NCI-H345 treated with DMSO at 0.1 percent for 48 hours (cell line): ENCODE measurements at regions not wholly inside any gene's neighbourhood (a gene's known extent, or its start where the extent isn't known, plus 50 kb on each side); places are given as distances from the start of the nearest gene placed in this dataset.
"Not testable (repeated sequence)": the region's sequence is repeated elsewhere in the genome, so short reads cannot be mapped to it uniquely, and the experiment has no call there.

Source experiments
- DNase-seq: peaks from one replicate; lab custom pipeline; 2025; ENCODE audit not compliant: unreplicated experiment; lab: John Stamatoyannopoulos, UW

DNA sequence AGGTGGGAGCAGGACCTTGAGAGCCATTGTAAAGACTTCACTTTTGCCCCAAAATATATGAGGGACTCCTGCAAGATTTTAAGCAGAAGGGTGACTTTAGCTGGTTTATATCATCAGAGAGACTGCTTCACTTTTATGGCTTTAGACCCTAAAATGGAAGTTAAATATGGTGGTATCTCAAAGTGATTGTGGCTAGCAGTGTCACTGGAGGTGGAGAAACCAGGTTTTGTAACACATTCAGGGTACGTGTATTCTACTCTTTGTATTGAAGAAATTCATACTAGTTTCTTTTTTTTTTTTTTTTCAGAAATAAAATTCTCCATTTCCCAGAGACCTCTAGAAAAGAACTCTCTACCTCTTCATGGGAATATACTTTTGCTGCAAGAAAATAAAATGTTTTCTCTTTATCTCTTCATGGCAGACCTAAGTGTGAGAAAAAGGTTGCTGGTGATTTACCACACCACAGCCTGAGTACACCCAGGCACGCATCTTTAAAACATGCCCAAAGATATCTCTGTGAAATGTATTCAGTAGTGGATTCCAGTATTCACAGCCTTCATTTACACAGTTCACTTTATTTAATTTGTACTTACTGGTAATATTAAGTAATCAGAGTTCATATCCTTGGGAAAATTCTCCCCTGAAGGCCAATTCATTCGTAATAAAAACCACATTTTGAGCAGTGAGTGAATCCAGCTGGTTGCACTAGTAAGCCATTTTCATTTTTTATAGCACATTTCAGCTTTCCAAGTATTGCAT lies 74.3 kb upstream of the GUCY1A1 start:
- DNase-seq, result no peak

DNA sequence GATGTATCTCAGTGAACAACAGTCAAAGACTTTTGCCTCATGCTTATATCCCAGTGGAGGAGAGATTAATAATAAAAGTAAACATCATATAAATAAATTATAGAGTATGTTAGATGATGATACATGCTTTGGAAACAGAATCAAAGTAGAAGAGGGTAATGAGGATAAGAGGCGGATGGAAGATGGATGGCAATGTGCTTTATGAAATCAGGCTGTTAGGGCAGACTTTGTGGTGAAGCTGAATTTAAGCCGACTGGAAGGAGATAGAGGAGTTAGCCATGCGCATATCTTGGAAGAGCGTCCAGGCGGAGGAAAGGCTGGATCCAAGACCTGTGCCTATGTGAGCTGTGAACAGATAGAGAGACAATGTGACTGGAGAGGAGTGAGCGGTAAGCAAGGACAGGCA lies 74.9 kb upstream of the GUCY1A1 start:
- no peak for DNase-seq

DNA sequence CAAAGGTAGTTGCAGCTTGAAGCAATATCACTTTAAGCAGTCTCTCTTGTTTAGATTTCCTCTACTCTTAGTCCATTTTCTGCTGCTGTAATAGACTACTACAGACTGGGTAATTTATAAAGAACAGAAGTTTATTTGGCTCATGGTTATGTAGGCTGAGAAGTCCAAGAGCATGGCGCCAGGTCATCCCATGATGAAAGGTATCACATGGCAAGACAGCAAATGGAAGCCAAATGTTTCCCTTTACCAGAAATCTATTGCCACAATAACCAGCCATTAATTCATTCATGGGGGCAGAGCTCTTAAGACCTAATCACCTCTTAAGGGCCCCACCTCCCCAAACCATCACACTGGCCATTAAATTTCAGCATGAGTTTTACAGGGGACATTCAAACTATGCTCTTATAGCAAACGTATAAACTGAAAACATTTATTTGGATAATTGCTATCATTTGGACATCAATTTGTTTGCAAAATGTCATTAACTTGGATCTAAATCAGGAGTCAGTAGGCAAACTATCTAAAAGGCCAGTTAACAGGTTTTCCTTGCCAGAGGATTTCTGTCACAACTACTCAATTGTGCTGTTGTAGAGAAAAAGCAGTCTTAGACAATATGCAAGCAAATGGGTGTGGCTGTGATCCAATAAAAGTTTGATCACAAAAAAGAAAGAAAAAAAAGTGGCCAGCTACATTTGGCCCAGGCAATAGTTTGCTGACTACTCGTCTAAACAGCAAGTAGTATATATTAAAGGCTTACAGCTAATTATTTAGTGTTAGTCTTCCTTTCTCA lies 75.7 kb upstream of the GUCY1A1 start:
- no peak for DNase-seq

DNA sequence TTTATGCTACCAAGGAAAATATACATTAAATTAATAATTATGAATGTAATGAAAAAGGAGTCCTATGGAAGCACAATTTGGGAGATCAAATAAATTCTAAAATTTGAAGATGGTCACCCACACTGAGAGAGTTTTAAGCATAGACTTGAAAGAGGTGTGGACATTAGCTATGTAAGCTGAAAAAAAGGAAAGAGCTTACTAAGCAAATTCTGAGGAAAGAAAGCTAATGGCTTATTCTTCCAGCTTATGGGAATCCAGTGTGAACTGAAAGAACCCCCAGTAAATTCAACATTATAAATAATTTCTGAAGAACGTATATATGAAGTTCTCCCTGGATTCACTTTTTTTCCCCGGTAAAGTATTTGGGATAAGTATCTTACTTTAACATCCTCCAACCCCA lies 78.2 kb upstream of the GUCY1A1 start:
- DNase-seq, result no peak

DNA sequence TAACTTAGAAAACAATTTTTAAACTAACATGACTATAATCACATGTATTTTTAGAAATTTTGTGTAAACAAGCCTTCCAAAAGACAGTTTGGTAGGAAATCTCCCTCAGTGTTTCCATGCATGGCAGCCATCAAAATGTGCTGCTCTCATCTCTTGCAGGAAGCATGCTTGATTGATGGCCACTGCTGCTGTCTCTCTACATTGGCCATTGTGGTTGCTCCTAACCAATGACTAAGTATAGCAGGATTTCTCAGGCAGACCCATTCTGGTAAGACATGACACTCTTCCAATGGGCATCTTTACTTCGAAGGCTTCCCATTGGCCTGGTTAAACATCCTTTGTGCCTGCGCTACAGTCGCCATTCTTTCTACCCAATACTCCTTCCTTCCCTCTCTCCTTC lies 78.9 kb upstream of the GUCY1A1 start:
- DNase-seq, result no peak

DNA sequence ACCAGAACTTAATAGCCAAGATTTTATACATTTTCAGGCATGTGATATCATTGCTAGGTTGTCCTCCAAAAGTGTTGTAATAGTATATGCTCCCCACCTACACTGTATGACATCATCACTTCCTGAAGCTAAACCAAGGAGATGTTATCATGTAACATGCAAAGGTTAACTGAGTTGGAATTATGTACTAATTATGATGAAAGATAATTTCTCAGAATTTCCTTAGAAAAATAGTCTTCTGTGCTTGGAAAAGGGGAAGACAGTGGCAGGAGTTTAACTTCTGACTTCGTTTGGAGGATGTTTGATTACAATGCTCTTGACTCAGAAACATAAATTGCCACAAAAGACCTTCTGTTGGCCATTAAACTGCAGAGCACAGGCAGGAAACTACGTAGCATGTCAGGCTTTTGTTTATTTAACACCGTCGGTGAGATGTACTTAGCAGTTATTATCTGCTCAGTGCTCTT lies 83.6 kb upstream of the GUCY1A1 start:
- DNase-seq, result peak; percentile 2

DNA sequence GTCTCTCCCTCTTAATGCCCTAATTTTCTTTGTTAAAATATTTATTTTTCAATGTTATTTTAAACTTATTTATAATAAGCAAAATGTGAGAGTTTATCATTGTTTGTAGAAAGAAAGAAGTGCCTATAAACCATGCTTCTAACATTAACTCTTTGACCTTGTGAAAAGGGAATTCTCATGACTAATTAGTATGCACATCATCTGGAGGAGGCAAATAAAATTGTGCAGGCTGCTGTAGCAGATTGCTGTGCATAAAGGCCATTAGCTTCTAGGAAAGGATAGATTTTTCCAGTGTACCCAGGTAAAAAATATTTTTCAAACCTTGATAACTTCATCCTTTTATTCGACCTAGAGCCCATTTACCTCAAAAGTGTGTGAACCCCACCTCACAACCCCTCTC lies 84.6 kb upstream of the GUCY1A1 start:
- no peak for DNase-seq

DNA sequence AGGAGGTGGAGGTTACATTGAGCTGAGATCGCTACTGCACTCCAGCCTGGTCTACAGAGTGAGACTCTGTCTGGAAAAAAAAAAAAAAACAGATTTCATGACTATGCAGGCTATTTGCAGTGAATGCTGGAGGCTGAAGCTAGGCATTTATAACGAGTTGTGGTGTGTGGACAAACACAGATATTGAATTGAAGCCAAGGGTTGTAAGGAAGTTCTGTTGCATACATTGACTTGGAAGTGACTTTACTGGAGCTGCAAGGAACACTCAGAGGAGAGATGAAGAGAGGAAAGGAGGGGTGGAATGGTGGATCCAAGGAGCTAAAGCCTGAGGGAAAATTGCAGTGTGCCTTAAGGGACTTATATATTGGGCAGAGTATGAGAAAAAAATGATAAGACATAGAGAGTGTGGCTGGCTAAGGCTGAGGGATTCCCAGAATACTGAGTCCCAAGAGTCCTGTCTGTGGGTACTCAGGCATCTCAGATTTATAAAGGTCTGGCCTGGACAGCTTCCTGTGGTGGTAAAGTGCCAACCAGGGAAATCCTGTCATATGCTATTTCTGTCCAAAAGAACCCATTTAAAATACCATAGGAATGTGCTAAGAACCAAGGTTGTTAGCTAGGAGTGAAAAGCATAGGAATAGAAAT lies 87.8 kb upstream of the GUCY1A1 start:
- DNase-seq, result no peak

DNA sequence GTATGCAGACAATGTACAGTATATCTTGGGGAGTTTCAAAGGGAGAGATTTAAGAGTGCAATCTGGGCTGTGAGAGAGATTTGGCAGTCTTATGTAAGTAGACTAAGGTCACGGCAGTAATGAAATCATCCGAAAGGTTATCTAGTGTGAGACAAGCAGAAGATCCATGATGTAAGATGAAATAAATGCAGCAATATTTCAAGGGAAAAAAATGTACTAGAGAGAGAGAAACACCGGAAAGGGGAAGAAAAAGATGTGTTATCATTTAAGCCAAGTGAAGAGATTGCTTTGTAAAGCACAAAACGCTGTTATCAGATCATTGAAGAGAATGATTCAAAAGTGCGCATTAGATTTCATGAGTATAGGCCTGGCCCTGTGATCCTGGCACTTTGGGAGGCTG lies 88.4 kb upstream of the GUCY1A1 start:
- DNase-seq, result no peak

GRCh38 chr4:155574329-155574728 lies 92.3 kb upstream of the GUCY1A1 start:
- not testable (repeated sequence) for DNase-seq

GRCh38 chr4:155573126-155573525 lies 93.5 kb upstream of the GUCY1A1 start:
- no peak for DNase-seq

- no peak for DNase-seq
Observed at GRCh38 chr4:155572106-155572703, 94.4 kb upstream of the GUCY1A1 start.

DNA sequence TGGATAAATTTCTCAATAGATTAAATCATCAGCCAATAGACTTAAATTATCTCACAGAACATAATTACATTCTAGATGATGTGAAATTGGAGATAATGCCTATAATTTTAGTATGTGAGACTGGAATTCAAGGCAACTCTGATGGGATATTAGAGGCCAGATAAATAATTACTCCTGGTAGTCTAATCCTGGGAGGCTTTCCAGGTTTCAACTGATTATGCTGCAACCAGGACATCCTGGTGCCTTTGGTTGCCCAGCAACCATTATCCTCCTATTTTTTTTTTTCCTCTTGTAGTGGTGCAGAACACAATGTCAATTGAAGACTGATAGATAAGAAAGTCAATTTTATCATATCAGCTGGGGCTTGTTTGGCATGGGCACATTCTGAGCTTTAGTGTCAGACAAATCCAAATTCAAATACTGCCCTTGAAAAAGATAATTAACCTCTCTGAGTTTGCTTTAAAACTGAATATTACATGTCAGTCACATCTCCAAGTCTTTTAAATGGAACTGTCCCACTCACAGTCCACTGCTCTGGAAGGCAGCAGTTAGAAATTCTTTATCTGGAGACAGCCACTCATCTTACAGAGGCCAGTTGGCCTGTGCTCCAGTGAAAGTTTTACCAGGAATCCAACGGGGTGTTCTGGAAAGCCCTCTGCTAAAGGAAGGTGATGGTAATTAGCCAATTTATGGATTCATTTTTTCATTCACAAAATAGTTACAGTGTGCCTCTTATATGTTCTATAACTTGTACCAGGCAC lies 95.3 kb upstream of the GUCY1A1 start:
- DNase-seq, result no peak

- DNase-seq, result no peak
Observed at GRCh38 chr4:155570661-155571060, 96.0 kb upstream of the GUCY1A1 start.

GRCh38 chr4:155569960-155570515 lies 96.6 kb upstream of the GUCY1A1 start:
- DNase-seq, result no peak

GRCh38 chr4:155569471-155569870 lies 97.2 kb upstream of the GUCY1A1 start:
- DNase-seq, result no peak

DNA sequence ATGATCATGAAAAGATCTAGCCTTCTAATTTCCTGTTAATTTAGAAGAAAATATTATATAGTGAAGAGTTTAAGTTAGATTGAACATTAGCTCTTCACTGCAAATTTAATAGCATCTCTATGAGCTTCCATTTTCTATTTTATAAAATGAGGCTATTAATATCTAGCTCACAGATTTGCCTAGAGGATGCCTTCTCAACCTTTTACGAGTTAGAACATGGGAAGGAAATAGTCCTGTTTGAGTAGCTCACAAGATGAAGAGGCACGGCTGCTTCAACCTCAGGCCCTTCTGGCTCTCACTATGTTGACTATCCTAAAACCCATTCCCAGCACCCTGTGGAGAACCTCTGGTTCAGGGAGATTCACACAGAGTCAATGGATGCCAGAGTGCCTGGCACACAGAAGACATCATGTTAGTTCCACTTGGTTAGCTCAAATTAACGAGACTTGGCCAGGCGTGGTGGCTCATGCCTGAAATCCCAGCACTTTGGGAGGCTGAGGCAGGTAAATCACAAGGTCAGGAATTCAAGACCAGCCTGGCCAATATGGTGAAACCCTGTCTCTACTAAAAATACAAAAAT lies 97.9 kb upstream of the GUCY1A1 start:
- DNase-seq, result no peak

DNA sequence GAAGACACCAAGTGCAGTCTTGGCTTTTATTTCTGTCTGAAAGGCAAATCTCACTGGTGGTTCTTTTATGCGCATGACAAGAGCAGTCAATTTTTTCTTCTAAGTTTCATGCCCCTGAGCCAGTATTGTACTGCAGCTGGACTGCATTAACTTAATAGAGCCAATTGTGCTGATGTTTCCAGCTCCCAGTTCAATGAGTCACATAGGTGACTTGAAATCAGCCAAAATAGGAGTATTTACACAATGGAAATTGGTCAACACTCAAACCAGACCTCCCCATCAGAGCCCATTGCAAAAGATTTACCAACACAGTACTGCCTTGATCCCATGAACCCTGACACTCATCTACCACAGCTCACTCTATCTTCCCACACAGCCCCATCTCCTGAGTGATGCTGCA lies 100.3 kb upstream of the GUCY1A1 start:
- DNase-seq, result no peak

DNA sequence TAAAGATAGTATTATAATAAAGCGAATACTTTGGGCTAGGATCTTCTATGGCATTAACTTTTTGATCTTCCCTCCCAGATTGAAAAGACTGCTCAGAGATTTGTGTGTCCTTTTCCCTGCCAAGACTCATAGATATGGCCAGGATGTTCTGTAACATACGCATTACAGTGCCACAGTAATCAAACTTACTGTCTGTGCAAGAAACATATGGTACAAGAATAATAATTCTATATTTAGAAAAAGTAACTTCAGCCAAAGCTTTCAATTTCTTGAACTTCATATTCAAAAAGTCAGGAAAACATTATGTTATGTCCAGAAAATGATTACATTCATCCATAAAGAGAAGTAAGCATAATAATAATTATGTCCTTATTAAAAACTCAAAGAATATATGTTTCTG lies 100.9 kb upstream of the GUCY1A1 start:
- no peak for DNase-seq

GRCh38 chr4:155565330-155565729 lies 101.3 kb upstream of the GUCY1A1 start:
- DNase-seq, result no peak
